Mucosa of stomach (tissue), 1 donor: ENCODE measurements at regions not wholly inside any gene's neighbourhood (a gene's known extent, or its start where the extent isn't known, plus 50 kb on each side); places are given as distances from the start of the nearest gene placed in this dataset.

ENCODE experiments used
- H3K27me3 ChIP-seq: one replicate; pipeline ENCODE4 v1.7.0; 2013; ENCODE audit warnings: mild to moderate bottlenecking, low read length; ENCODE audit not compliant: control insufficient read depth, insufficient read depth
- H3K36me3 ChIP-seq: one replicate; pipeline ENCODE4 v1.7.0; 2013; ENCODE audit warnings: low read length; ENCODE audit not compliant: control insufficient read depth, insufficient read depth
- H3K4me1 ChIP-seq: one replicate; pipeline ENCODE4 v1.7.0; 2013; ENCODE audit warnings: mild to moderate bottlenecking, low read length; ENCODE audit not compliant: control insufficient read depth, insufficient read depth
- H3K4me3 ChIP-seq: one replicate; pipeline ENCODE4 v1.7.0; 2013; ENCODE audit warnings: low read length
- H3K9ac ChIP-seq: one replicate; pipeline ENCODE4 v1.7.0; 2013; ENCODE audit warnings: mild to moderate bottlenecking, low read length, moderate library complexity
- H3K9me3 ChIP-seq: one replicate; pipeline ENCODE4 v1.7.0; 2013; ENCODE audit warnings: mild to moderate bottlenecking, low read length, moderate library complexity; ENCODE audit not compliant: control insufficient read depth
- donor health status: Pancreatic carcinoma.

GRCh38 chr17:27224526-27225315, 69.2 kb upstream of the WSB1 start:
- no peaks in the 10 kb centered on the region for H3K9me3 ChIP-seq
- H3K4me1 ChIP-seq = peaks cover 3% of the 10 kb centered on the region
- H3K4me3 ChIP-seq = no peak overlapping the region
- no peak overlapping the region for H3K9ac ChIP-seq
- H3K27me3 ChIP-seq = no peaks in the 10 kb centered on the region
- no peaks in the 10 kb centered on the region for H3K36me3 ChIP-seq

GRCh38 chr17:27226611-27227230, 67.2 kb upstream of the WSB1 start:
- H3K9ac ChIP-seq = no peak overlapping the region
- no peak overlapping the region for H3K4me3 ChIP-seq
- H3K27me3 ChIP-seq = no peaks in the 10 kb centered on the region
- no peaks in the 10 kb centered on the region for H3K36me3 ChIP-seq
- H3K9me3 ChIP-seq = no peaks in the 10 kb centered on the region
- H3K4me1 ChIP-seq = peaks cover 3% of the 10 kb centered on the region

GRCh38 chr17:27230996-27231395, 62.9 kb upstream of the WSB1 start:
- H3K9ac ChIP-seq = no peak overlapping the region

GRCh38 chr17:27232328-27232727, 61.6 kb upstream of the WSB1 start:
- Histone ChIP-seq H3K27me3 (no peaks in the 10 kb centered on the region), H3K36me3 (no peaks in the 10 kb centered on the region), H3K4me3 (no peak overlapping the region), H3K4me1 (peaks cover 4% of the 10 kb centered on the region), H3K9ac (no peak overlapping the region), H3K9me3 (no peaks in the 10 kb centered on the region)

More at GRCh38 chr17:27230996-27231395, 62.9 kb upstream of the WSB1 start:
- Histone ChIP-seq H3K9me3 (no peaks in the 10 kb centered on the region), H3K36me3 (no peaks in the 10 kb centered on the region), H3K4me1 (peaks cover 3% of the 10 kb centered on the region), H3K27me3 (no peaks in the 10 kb centered on the region), H3K4me3 (no peak overlapping the region)

GRCh38 chr17:27233059-27233458, 60.9 kb upstream of the WSB1 start:
- H3K9ac ChIP-seq = no peak overlapping the region

GRCh38 chr17:27233776-27234175, 60.1 kb upstream of the WSB1 start:
- H3K36me3 ChIP-seq = no peaks in the 10 kb centered on the region
- H3K27me3 ChIP-seq = no peaks in the 10 kb centered on the region
- H3K4me1 ChIP-seq = peaks cover 4% of the 10 kb centered on the region
- no peak overlapping the region for H3K4me3 ChIP-seq
- no peaks in the 10 kb centered on the region for H3K9me3 ChIP-seq
- no peak overlapping the region for H3K9ac ChIP-seq

More at GRCh38 chr17:27233059-27233458, 60.9 kb upstream of the WSB1 start:
- Histone ChIP-seq H3K9me3 (no peaks in the 10 kb centered on the region), H3K36me3 (no peaks in the 10 kb centered on the region), H3K4me1 (peaks cover 4% of the 10 kb centered on the region), H3K4me3 (no peak overlapping the region), H3K27me3 (no peaks in the 10 kb centered on the region)

- Histone ChIP-seq H3K4me3 (no peak overlapping the region), H3K27me3 (no peaks in the 10 kb centered on the region), H3K4me1 (peaks cover 10% of the 10 kb centered on the region), H3K36me3 (no peaks in the 10 kb centered on the region), H3K9ac (no peak overlapping the region), H3K9me3 (no peaks in the 10 kb centered on the region)
Observed at GRCh38 chr17:27236717-27237315, 57.1 kb upstream of the WSB1 start.

GRCh38 chr17:27237890-27238289, 56.0 kb upstream of the WSB1 start:
- Histone ChIP-seq H3K27me3 (no peaks in the 10 kb centered on the region), H3K4me3 (no peak overlapping the region), H3K36me3 (no peaks in the 10 kb centered on the region), H3K9ac (no peak overlapping the region), H3K9me3 (no peaks in the 10 kb centered on the region), H3K4me1 (peaks cover 10% of the 10 kb centered on the region)

GRCh38 chr17:27239046-27239445, 54.9 kb upstream of the WSB1 start:
- H3K9me3 ChIP-seq = no peaks in the 10 kb centered on the region
- no peak overlapping the region for H3K9ac ChIP-seq
- peaks cover 12% of the 10 kb centered on the region for H3K4me1 ChIP-seq
- H3K27me3 ChIP-seq = no peaks in the 10 kb centered on the region
- H3K36me3 ChIP-seq = no peaks in the 10 kb centered on the region
- no peak overlapping the region for H3K4me3 ChIP-seq

- Histone ChIP-seq H3K9me3 (no peaks in the 10 kb centered on the region), H3K36me3 (no peaks in the 10 kb centered on the region), H3K4me1 (peaks cover 17% of the 10 kb centered on the region), H3K9ac (no peak overlapping the region), H3K27me3 (no peaks in the 10 kb centered on the region), H3K4me3 (no peak overlapping the region)
Observed at GRCh38 chr17:27239584-27239983, 54.3 kb upstream of the WSB1 start.

GRCh38 chr17:27240086-27240801, 53.7 kb upstream of the WSB1 start:
- H3K4me3 ChIP-seq = no peak overlapping the region
- H3K36me3 ChIP-seq = no peaks in the 10 kb centered on the region
- H3K27me3 ChIP-seq = no peaks in the 10 kb centered on the region
- H3K9ac ChIP-seq = no peak overlapping the region
- peaks cover 23% of the 10 kb centered on the region for H3K4me1 ChIP-seq
- no peaks in the 10 kb centered on the region for H3K9me3 ChIP-seq

- Histone ChIP-seq H3K36me3 (no peaks in the 10 kb centered on the region), H3K4me3 (no peak overlapping the region), H3K4me1 (peaks cover 29% of the 10 kb centered on the region), H3K27me3 (no peaks in the 10 kb centered on the region), H3K9ac (no peak overlapping the region), H3K9me3 (no peaks in the 10 kb centered on the region)
Observed at GRCh38 chr17:27240802-27241155, 53.1 kb upstream of the WSB1 start.
